B cell (primary cell): ENCODE measurements at regions not wholly inside any gene's neighbourhood (a gene's known extent, or its start where the extent isn't known, plus 50 kb on each side); places are given as distances from the start of the nearest gene placed in this dataset.

Experiments used
- EZH2 ChIP-seq: IDR thresholded peaks from 2 replicates; pipeline ENCODE4 v1.6.1; 2012; ENCODE audit warnings: borderline replicate concordance, low read depth, mild to moderate bottlenecking, moderate library complexity, low read length; ENCODE audit not compliant: insufficient read depth, poor library complexity, severe bottlenecking
- TF ChIP-seq, protein P1 (sequence below): fragments of 200-600 bp; IDR thresholded peaks from one replicate; pipeline ENCODE4 v1.8.0; 2022; ENCODE audit warnings: antibody characterized with exemption, mild to moderate bottlenecking

DNA sequence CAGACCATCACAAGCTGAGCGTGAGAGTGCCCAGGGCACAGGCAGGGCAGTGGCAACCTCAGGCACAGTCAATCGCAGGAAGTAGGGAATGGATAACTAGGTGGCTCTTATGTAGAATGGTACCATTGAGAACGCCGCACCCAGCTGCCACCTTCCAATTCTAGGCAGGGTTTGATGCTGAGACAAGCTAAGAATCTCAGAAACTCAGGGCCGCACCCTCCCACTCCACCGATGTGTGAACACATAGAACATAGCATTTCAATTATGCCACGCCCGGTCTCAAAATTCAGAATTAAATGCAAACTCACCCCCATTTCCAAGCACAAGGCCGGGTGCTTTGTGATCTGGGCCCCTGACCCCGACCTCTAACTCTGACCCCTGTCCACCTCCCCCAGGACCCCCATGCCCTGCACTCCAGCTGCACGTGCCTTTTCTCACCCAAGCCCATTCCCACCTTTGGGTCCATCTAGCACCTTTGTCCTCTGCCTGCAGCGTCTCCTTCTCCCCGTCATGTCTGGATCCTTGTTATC lies 178.4 kb downstream of the C16orf95 start:
- TF ChIP-seq EZH2: no peak
- TF ChIP-seq, protein P1, sequence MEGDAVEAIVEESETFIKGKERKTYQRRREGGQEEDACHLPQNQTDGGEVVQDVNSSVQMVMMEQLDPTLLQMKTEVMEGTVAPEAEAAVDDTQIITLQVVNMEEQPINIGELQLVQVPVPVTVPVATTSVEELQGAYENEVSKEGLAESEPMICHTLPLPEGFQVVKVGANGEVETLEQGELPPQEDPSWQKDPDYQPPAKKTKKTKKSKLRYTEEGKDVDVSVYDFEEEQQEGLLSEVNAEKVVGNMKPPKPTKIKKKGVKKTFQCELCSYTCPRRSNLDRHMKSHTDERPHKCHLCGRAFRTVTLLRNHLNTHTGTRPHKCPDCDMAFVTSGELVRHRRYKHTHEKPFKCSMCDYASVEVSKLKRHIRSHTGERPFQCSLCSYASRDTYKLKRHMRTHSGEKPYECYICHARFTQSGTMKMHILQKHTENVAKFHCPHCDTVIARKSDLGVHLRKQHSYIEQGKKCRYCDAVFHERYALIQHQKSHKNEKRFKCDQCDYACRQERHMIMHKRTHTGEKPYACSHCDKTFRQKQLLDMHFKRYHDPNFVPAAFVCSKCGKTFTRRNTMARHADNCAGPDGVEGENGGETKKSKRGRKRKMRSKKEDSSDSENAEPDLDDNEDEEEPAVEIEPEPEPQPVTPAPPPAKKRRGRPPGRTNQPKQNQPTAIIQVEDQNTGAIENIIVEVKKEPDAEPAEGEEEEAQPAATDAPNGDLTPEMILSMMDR: no peak
